ENCODE measurements at regions not wholly inside any gene's neighbourhood (a gene's known extent, or its start where the extent isn't known, plus 50 kb on each side); places are given as distances from the start of the nearest gene placed in this dataset.

GRCh38 chr1:118825619-118826018 is 162.5 kb downstream of the TBX15 start:
- Histone ChIP-seq H3K27me3 (no peaks in the 10 kb centered on the region), H3K27ac (no peak overlapping the region), H4K20me1 (ENCODE audit: insufficient read depth, poor library complexity, severe bottlenecking) (no peaks in the 10 kb centered on the region), H2AFZ (no peak overlapping the region), H3K4me2 (no peak overlapping the region), H3K9me3 (ENCODE audit: low read depth) (no peaks in the 10 kb centered on the region), H3K4me1 (ENCODE audit: insufficient read depth) (no peaks in the 10 kb centered on the region), H3K36me3 (replicated peaks; ENCODE audit: insufficient read depth, low read depth) (no peaks in the 10 kb centered on the region), H3K9me2 (replicated peaks; ENCODE audit: insufficient read depth) (no peaks in the 10 kb centered on the region), H3K79me2 (no peaks in the 10 kb centered on the region), H3K4me3 (no peak overlapping the region)
- TF ChIP-seq CTCF (IDR thresholded peaks at IDR 0.05; ENCODE audit: poor library complexity) = no peak
- no peak for TF ChIP-seq EZH2phosphoT487 (IDR thresholded peaks at IDR 0.05; ENCODE audit: low read depth, severe bottlenecking, unreplicated experiment)
- TF ChIP-seq EZH2 (IDR thresholded peaks at IDR 0.05; ENCODE audit: borderline replicate concordance) = no peak
- DNase-seq (ENCODE audit: low spot score) = no peak

DNA sequence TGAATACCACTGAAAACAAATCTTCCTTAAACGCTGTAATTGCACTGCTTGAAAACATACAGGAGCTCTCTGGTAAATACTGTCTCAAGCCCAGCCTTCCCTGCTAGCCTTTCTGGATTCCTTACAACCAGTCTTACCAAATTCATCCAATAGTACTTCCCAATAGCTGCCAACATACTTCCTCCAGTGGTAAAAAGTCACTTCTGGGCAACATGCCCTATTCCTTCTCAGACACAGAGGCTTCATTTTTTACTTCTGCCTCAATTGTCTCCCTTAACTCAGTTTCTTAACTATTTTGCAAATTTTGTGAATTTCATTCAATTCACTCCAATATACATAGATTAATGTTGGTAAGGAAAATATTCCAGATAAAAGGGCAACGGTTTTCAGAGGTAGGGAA is 166.3 kb downstream of the TBX15 start:
- H3K9me2 ChIP-seq (replicated peaks; ENCODE audit: insufficient read depth) = no peaks in the 10 kb centered on the region
- H3K4me1 ChIP-seq (ENCODE audit: insufficient read depth) = no peaks in the 10 kb centered on the region
- no peak for DNase-seq (ENCODE audit: low spot score)
- H3K9me3 ChIP-seq (ENCODE audit: low read depth) = no peaks in the 10 kb centered on the region
- no peaks in the 10 kb centered on the region for H3K79me2 ChIP-seq
- no peak overlapping the region for H2AFZ ChIP-seq
- H3K4me2 ChIP-seq = no peak overlapping the region
- no peaks in the 10 kb centered on the region for H3K27me3 ChIP-seq
- no peak overlapping the region for H3K4me3 ChIP-seq
- H4K20me1 ChIP-seq (ENCODE audit: insufficient read depth, poor library complexity, severe bottlenecking) = no peaks in the 10 kb centered on the region
- no peak overlapping the region for H3K27ac ChIP-seq
- TF ChIP-seq EZH2 (IDR thresholded peaks at IDR 0.05; ENCODE audit: borderline replicate concordance) = no peak
- no peak for TF ChIP-seq EZH2phosphoT487 (IDR thresholded peaks at IDR 0.05; ENCODE audit: low read depth, severe bottlenecking, unreplicated experiment)
- no peak for TF ChIP-seq CTCF (IDR thresholded peaks at IDR 0.05; ENCODE audit: poor library complexity)
- H3K36me3 ChIP-seq (replicated peaks; ENCODE audit: insufficient read depth, low read depth) = no peaks in the 10 kb centered on the region
- 41% methylated on average over 2 of the region's 2 CpGs for WGBS (ENCODE audit: low lambda C conversion rate, missing lambda C conversion rate)

GRCh38 chr1:118820864-118821263 is 167.3 kb downstream of the TBX15 start:
- no peak for DNase-seq (ENCODE audit: low spot score)
- Histone ChIP-seq H3K4me1 (ENCODE audit: insufficient read depth) (no peaks in the 10 kb centered on the region), H3K27me3 (no peaks in the 10 kb centered on the region), H3K9me3 (ENCODE audit: low read depth) (no peaks in the 10 kb centered on the region), H3K36me3 (replicated peaks; ENCODE audit: insufficient read depth, low read depth) (no peaks in the 10 kb centered on the region), H3K9me2 (replicated peaks; ENCODE audit: insufficient read depth) (no peaks in the 10 kb centered on the region), H2AFZ (no peak overlapping the region), H4K20me1 (ENCODE audit: insufficient read depth, poor library complexity, severe bottlenecking) (no peaks in the 10 kb centered on the region), H3K4me3 (no peak overlapping the region), H3K27ac (no peak overlapping the region), H3K79me2 (no peaks in the 10 kb centered on the region), H3K4me2 (no peak overlapping the region)
- TF ChIP-seq CTCF (IDR thresholded peaks at IDR 0.05; ENCODE audit: poor library complexity) = no peak
- TF ChIP-seq EZH2phosphoT487 (IDR thresholded peaks at IDR 0.05; ENCODE audit: low read depth, severe bottlenecking, unreplicated experiment) = no peak
- TF ChIP-seq EZH2 (IDR thresholded peaks at IDR 0.05; ENCODE audit: borderline replicate concordance) = no peak
- 100% methylated on average over 1 of the region's 1 CpG for WGBS (ENCODE audit: low lambda C conversion rate, missing lambda C conversion rate)

DNA sequence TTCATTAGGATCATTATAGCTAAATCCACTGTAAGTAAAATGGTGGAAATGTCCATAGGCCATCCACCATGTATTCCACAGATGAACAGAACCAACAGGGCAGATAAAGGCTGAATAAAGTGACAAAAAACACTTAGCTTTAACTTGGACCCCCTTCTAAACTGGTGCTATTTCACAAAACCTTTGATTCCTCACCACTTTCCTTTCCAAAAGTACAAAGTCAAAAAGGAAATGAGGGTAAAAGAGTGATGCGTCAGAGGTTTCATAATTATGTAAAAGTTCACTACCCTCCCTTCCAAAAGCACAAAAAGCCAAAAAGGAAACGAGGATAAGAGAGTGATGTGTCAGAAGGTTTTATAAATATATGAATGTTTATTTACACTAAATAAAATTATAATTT is 172.2 kb downstream of the TBX15 start:
- WGBS (ENCODE audit: low lambda C conversion rate, missing lambda C conversion rate) = 81% methylated on average over 2 of the region's 2 CpGs
- no peaks in the 10 kb centered on the region for H3K9me2 ChIP-seq (replicated peaks; ENCODE audit: insufficient read depth)
- H3K36me3 ChIP-seq (replicated peaks; ENCODE audit: insufficient read depth, low read depth) = no peaks in the 10 kb centered on the region
- H3K27ac ChIP-seq = no peak overlapping the region
- no peaks in the 10 kb centered on the region for H3K79me2 ChIP-seq
- H3K4me2 ChIP-seq = no peak overlapping the region
- no peak overlapping the region for H3K4me3 ChIP-seq
- H3K4me1 ChIP-seq (ENCODE audit: insufficient read depth) = no peaks in the 10 kb centered on the region
- H2AFZ ChIP-seq = no peak overlapping the region
- H3K27me3 ChIP-seq = no peaks in the 10 kb centered on the region
- no peaks in the 10 kb centered on the region for H3K9me3 ChIP-seq (ENCODE audit: low read depth)
- no peak for DNase-seq (ENCODE audit: low spot score)
- no peaks in the 10 kb centered on the region for H4K20me1 ChIP-seq (ENCODE audit: insufficient read depth, poor library complexity, severe bottlenecking)
- TF ChIP-seq CTCF (IDR thresholded peaks at IDR 0.05; ENCODE audit: poor library complexity) (no peak), EZH2 (IDR thresholded peaks at IDR 0.05; ENCODE audit: borderline replicate concordance) (no peak), EZH2phosphoT487 (IDR thresholded peaks at IDR 0.05; ENCODE audit: low read depth, severe bottlenecking, unreplicated experiment) (no peak)

Measured in hepatocyte (in vitro differentiated cells).